HG03565 (cell line): ENCODE measurements at regions not wholly inside any gene's neighbourhood (a gene's known extent, or its start where the extent isn't known, plus 50 kb on each side); places are given as distances from the start of the nearest gene placed in this dataset.

Source experiments
- ATAC-seq: cut with Tn5 transposase; IDR thresholded peaks from one replicate; pipeline ENCODE4 v1.9.1; 2021; ENCODE audit warnings: mild to moderate bottlenecking, moderate library complexity; ENCODE audit not compliant: unreplicated experiment

DNA sequence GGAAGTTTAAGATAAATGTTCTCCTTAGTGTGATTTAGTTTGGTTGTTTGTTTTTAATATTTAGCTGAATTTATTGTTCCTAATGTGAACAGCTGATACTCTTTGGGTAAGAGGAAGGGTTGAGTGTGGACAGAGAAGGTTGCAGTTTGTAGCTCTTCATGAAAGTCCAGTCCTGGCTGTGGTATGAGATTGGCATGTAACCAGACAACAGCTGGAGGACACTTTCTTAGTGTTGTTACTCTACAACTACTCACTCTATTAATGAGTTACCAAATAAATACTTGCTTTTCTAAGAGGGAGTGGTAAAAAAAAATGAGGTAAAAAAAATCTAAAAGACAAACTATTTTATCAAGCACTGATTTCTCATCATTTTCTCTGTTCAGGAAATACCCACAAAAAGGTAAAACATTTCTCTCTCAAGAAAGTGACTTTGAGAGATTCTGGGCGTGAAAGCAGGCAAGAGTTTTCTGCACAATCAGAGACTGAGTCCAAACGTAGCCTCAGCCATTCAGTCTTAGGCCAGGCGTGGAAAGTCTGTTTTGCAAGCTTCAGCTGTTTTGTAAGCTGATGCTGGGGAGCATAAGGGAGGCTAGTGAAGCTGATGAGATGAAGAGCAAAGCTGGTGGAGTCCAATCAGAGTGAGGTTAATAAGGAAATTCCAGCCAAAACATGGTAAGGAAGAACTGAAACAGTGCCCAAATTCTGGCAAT, 138.5 kb upstream of the ARPP21 start:
- ATAC-seq: no peak

GRCh38 chr3:35502699-35503098, 136.6 kb upstream of the ARPP21 start:
- no peak for ATAC-seq

DNA sequence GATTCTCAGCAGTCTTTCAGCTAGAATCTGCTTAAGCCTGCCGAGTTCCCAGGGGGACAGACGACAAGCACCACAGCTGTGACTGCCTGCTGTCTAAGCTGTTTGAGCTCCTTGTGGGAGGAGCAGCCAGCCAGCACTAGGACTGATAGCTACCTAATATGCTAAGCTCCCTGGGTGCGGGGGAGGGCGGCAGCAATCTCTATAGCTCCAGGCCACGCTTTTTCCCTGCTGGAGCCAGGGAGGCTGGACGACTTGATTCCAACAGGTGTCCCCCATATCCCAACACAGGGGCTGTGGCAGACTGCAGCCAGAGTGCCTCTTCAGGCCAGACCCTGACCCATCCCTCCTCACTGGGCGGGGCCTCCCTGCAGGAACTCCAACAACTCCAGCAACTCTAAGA, 134.1 kb upstream of the ARPP21 start:
- ATAC-seq: no peak

- ATAC-seq: no peak
Measured at GRCh38 chr3:35505772-35506171, 133.6 kb upstream of the ARPP21 start.

- no peak for ATAC-seq
Measured at GRCh38 chr3:35519936-35520335, 119.4 kb upstream of the ARPP21 start.

- ATAC-seq: no peak
Measured at GRCh38 chr3:35521196-35521595, 118.1 kb upstream of the ARPP21 start.

- no peak for ATAC-seq
Measured at GRCh38 chr3:35522450-35522849, 116.9 kb upstream of the ARPP21 start.

GRCh38 chr3:35523074-35523473, 116.3 kb upstream of the ARPP21 start:
- ATAC-seq: no peak

DNA sequence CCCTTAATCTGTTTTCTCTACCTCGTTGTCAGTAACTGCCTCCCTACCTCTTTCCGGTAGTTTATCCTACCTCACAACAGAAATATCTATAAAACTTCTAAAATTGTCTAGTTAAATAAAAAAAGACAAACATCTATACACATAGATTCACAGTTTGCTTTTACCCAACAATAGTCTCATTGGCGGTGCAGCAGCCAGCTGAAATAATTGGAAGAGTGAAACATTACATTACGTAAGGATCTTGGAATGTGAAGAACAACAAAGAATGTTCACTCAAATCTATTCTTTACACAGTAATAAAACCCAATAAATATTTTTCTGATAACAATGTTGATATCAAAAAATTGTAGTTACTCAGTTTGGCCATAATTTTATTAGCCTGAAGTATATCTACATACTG, 115.5 kb upstream of the ARPP21 start:
- ATAC-seq: no peak

DNA sequence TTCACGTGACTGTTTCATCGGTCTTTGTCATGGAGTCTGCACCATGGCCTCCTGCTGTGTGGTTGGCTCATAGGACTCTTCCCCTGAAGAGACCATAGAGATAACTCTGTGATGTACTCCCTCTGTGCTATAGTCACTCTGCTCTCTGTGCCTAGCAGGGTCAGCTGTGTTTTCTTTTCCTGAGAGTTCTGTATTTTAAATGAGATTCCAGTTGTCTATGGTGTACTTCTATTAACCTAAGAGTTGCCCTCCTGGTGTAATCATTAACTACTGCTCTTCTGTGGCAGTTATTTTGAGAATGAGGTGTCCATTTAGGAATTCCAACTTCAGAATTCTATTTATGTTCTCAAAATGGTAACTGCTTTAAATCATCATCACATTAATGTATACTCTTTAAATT, 114.5 kb upstream of the ARPP21 start:
- no peak for ATAC-seq

DNA sequence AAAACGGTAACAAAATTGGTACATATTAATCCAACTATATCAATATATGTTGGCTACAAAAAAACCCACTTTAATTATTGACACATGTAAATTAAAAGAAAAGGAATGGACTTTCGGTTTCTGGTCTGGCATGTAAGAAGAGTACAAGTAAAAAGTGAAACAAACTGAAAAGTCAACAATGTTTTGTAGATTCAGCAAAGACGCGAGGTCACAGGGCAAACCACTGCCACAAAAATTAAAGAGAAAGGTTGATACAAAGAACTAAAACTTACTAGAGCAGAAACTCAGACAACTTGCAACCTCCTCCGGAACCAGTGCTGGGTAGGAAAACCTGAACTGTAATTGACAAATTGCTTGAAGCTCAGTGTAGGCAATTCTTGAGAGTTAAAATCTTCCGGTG, 110.6 kb upstream of the ARPP21 start:
- no peak for ATAC-seq

DNA sequence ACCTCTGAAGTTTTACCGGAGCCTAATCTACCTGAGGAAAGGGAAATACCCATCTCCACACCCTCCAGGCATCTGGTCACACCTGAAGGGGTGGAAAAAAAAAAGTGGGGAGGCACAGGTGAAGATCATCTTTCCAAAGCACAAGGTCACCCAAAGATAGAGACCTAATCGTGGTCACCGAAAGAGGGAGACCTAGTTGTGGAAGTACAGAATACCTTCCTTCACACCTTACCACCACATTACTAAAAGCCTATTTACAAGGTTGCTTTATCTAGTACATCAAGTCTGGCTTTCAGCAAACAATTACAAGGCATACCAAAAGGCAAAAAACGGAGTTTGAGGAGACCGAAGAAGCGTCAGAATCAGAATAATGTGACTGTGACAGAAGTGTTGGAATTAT, 110.0 kb upstream of the ARPP21 start:
- ATAC-seq: no peak

- ATAC-seq: no peak
Measured at GRCh38 chr3:35537265-35537664, 102.1 kb upstream of the ARPP21 start.

- ATAC-seq: no peak
Measured at GRCh38 chr3:35544976-35545375, 94.3 kb upstream of the ARPP21 start.

DNA sequence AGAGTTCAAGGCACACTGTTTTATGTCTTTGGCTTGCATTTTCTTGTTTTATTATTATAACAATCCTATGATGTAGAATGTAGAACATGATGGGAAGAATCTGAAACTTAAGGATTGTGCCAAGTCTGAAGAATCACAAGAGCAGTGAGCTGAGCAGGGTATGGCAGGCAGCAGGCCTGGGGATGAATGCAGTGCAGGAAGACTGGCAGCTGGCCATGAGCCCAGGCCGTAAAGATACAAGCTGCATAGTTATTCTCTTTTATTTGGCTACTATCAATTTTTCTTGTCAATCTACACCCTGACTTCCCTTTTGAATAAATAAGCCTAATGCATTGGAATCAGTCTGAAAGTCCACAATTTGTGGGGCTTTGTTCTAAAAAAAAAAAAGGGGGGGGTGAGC, 89.6 kb upstream of the ARPP21 start:
- ATAC-seq: no peak

- no peak for ATAC-seq
Measured at GRCh38 chr3:35562141-35562540, 77.2 kb upstream of the ARPP21 start.

GRCh38 chr3:35565048-35565447, 74.3 kb upstream of the ARPP21 start:
- ATAC-seq: no peak
